HK-2 (cell line): ENCODE measurements at regions not wholly inside any gene's neighbourhood (a gene's known extent, or its start where the extent isn't known, plus 50 kb on each side); places are given as distances from the start of the nearest gene placed in this dataset.
"Not testable (repeated sequence)": the region's sequence is repeated elsewhere in the genome, so short reads cannot be mapped to it uniquely, and the experiment has no call there.

Experiments
- DNase-seq: peaks from one replicate; pipeline ENCODE4 v3.0.0-alpha.2; 2018; ENCODE audit not compliant: unreplicated experiment

DNA sequence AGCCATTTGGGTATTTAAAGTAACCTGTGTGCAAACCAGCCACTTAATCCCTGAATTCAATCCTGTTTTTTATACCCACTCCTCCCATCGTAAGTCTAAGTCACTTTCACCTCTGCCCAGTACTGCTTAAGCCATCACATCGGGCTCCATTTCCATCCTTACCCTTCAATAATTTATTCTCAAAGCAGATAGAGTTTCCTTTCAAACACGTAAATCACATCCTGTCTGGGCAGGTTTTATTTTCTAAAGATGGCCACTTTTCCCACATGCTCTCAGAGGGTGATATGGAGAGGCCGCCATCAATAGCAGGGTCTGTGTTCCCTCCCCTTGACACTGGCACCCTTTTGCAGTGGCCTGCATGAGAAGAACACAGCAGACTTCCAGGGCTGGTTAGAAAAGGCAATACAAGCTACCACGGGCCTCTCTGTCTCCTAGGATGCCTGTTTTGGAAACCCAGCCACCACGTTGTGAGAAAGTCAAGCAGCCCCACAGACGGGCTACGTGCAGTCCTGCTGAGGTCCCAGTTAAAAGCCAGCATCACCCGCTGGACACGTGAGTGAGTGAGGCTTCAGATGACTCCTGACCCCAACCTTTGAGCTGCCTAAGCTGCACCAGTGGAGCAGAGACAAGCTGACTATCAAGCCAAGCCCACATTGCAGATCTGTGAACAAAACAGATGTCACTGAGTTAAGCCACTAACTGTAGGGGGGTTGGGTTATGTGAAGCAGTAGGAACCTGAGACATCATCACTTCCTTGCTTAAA, 241.8 kb upstream of the SLCO3A1 start:
- DNase-seq, result no peak

GRCh38 chr15:91620229-91620628, 233.3 kb upstream of the SLCO3A1 start:
- no peak for DNase-seq

DNA sequence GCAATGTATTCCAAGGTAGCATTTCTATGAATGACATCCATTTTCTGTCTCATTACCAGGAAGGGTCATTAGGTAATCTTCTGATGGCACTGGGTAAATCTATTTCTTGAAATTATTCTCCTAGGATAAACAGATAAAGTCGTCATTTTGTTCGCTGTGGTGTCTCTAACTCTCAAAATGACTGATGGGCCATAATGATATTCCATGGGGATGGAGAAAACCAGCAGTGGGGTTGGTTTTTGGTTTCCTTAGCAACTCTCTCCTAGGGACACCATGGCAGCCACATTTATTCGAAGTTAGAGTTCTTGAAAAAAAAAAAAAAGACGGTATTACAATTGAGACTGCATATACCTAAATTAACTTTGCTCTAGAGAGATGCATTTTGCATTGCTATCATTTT, 231.3 kb upstream of the SLCO3A1 start:
- no peak for DNase-seq

DNA sequence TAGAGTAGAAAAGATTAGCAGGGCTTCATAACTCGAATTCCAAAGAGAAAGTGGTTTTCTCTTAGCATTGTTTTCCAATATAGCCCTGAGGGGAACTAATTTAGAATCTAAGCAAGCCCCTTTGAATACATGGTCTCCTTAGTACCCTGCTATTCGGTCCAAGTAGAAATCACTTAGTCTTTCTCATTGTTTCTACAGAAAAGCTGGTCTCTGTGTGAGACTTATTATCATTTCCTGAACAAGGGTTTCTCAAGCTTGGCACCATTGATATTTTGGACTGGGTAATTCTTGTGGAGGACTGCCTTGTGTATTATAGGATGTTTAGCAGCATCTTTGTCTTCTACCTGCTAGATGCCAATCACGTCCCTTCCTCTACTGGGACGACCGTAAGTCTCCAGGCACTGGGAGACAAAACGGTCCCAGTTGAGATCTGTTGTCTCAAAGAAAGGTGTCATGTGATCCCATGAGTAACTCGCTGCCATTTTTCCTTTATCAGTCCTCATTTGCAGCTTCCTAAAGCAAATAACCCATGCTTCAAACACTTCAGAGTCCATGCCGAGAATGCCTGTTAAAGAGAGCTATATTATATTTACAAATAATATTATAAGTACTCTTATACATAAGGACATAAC, 230.7 kb upstream of the SLCO3A1 start:
- DNase-seq, result no peak

DNA sequence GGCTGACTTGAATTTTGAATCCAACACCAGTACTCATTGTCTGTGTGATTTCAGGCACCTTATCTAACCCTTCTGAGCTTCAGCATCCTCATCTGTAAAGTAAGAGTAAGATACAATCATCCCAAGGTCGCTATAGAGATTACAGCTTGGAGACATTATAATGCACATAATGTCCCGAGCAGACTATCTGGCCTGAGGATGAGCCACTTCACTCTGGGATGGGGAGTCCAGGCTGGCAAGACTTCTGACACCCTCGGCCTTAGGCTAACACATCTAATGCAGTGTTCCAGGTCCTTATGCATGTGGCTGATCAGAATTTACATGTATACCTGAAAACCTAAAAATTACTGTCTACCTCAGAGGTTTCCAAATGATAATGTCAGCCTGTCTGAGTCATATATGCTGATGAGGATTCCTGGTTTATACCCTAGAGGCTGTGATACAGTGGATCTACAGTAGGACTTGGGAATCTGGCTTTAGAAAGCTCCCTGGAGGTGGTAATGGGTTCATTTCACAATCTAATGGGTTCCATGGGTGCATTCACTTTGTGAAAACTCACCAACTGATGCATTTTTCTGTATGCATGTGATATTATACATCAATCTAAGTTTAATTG, 229.0 kb upstream of the SLCO3A1 start:
- no peak for DNase-seq

- DNase-seq, result no peak
Measured at GRCh38 chr15:91625506-91625905, 228.0 kb upstream of the SLCO3A1 start.

- no peak for DNase-seq
Measured at GRCh38 chr15:91627473-91628278, 225.8 kb upstream of the SLCO3A1 start.

GRCh38 chr15:91630090-91630489, 223.4 kb upstream of the SLCO3A1 start:
- no peak for DNase-seq

- DNase-seq, result no peak
Measured at GRCh38 chr15:91632176-91632575, 221.3 kb upstream of the SLCO3A1 start.

DNA sequence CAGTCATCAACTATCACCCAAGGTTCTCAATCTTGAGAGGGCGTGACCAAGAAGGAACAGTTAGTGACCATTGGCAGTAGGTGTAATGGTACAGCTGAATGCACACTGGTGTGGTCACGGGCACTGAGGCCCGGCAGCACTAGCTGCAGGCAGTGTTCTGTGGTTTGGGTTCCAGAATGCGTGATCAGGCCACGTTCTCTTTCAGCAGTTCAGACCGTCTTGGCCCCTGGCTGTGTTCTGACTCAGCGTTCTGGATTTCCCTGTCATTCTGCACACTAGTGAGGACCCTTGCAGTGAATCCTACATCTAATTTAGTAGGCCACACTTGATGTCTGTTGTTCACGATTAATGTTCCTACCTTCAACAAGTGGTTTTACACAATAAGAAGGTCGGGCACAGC, 220.5 kb upstream of the SLCO3A1 start:
- no peak for DNase-seq

- no peak for DNase-seq
Measured at GRCh38 chr15:91634179-91634578, 219.3 kb upstream of the SLCO3A1 start.

DNA sequence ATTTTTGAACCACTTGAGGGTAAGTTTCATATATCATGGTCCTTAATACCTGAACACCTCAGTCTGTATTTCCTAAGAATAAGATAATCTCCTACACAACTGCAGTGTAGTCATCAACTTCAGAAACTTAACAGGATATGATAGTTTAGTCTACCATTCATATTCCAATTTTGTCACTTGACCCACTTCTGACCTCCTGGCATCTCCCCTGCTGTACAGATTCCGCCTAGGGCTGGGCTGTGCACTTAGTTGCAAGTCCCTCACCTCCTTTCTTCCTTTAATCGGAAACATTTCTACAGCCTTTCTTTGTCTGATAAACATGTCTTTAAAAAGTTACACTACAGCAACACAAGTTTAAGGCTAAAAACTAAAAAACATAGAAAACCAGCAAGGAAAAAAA, 218.4 kb upstream of the SLCO3A1 start:
- DNase-seq, result no peak

- DNase-seq, result no peak
Measured at GRCh38 chr15:91635641-91636040, 217.9 kb upstream of the SLCO3A1 start.

GRCh38 chr15:91649016-91649415, 204.5 kb upstream of the SLCO3A1 start:
- DNase-seq, result no peak

DNA sequence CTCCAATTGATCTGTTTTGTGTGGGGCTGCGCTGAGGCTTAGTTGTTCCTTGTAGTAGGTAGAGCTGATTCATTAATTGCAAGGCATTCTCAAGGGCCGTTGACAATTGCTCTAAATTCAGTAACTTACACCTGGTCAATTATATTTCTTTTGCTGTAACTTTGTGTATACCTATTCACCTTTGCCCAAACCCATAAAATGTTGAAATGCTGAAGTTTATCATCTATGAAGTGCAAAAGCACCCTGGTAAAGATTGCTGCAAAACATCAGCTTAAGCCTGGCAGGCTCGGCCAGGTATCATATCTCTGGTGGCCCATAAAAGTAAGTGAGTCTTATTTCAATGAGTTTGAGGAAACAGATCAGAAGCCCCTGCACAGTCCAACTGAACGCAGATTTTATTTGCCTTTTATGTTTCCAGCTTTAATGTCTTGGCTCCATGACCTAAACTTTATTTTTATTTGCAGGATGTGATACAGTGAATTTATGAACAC, 203.6 kb upstream of the SLCO3A1 start:
- no peak for DNase-seq

- no peak for DNase-seq
Measured at GRCh38 chr15:91651251-91651650, 202.3 kb upstream of the SLCO3A1 start.

GRCh38 chr15:91652610-91653207, 200.8 kb upstream of the SLCO3A1 start:
- no peak for DNase-seq

GRCh38 chr15:91655563-91656290, 197.8 kb upstream of the SLCO3A1 start:
- not testable (repeated sequence) for DNase-seq

DNA sequence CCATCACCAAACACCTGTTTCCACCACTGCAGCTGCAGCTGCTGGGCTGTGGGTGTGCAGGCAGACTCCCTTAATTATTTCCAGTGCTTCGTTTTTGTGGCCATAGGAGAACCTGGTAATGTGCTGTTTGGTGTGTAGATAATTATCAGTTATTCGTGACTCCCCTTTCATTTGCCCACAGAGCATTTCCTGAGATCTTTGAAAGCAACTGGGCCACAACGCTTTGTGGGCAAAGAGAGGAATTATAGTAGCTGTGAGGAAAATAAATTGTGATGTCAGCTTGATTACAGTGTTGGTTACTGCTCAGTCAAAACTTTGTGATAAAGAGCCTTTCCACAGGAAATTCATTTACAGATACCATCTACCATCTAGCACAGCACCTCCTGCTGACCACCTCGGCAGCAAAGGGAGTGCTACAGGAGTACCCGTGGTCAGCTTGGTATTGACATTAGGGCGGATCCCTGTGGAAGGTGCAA, 193.3 kb upstream of the SLCO3A1 start:
- DNase-seq, result no peak

- no peak for DNase-seq
Measured at GRCh38 chr15:91664224-91664836, 189.2 kb upstream of the SLCO3A1 start.
